Suppressor macrophage (primary cell): ENCODE measurements at regions not wholly inside any gene's neighbourhood (a gene's known extent, or its start where the extent isn't known, plus 50 kb on each side); places are given as distances from the start of the nearest gene placed in this dataset.
A peak's percentile ranks its signal among the peaks of the same experiment; 100 is the strongest.

Experiments used
- DNase-seq, 4 experiments: peaks; one replicate each; pipeline ENCODE4 v3.0.0-alpha.2; 2020 to 2022

DNA sequence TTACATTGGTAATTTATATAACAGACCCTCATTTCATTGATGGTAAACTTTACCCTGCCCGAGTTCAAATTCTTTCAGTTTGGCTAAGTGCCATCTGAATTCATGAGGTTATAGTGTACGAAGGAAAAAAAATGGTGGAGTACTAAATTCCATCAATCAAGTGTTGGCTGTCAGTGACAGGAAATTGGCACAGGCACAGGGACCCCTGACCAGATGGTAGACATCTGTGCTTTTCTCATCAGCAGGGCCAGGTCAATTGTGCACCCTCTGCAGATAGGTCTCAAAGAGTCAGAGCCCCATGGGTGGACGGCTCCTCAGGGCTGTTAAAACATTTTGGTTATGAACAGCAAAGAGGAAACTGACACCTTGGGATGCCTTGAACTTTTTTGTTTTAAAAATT, 439.2 kb downstream of the SETBP1 start:
- no peak for DNase-seq

DNA sequence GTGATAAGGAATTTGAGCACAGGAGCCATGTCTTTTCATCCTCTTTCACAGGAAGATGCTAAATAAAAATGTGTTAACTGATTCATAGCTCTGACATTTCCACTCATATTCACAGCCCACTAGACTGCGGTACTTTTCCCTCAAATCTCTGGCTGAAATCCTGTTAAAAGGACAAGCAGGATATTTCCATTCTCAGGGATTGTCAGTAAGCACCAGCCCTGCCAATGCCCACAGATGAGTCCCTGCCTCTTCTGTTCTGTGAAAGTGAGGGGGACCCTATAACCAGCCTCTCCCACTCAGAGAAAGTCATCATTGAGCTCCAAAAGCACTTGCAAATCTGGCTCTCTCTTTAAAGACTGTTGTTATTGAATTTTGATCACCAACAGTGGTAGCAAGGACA, 440.5 kb downstream of the SETBP1 start:
- no peak for DNase-seq

DNA sequence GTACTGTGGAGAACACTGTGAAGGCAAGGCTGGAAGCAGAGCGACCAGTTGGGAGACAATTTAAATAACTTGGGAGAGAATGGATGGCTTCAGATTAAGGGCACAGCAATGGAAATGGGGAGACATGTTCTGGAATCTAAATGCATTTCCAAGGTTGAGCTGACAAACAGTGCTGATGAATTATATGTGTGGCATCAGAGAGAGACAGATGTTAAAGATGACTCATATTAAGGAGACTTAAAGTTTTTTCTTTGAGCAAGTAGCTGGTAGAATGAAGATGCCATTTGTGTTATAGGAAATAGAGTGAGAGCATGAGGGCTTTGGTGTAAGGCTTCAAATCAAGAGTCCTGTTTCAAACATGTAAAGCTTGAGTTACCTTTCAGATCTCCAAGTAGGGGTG, 441.8 kb downstream of the SETBP1 start:
- DNase-seq, result no peak

DNA sequence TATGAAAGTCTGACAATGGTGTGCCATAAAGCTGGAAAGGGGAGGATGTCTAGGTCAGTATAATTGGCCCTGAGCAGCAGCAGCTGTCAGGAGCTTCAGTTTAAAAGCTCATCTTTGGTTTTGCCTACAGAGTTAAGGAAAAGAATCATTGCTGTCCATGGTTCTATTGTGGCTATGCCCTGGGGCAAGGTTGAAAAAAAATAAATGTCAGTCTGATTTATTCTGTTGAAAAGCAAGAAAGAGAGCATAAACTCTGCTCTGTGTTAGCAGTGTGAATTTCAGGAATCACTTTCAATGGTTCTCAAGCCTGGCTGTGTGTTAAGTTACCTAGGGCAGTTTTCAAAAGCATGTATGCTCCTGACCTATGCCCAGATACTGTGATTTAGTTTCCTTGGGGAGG, 446.7 kb downstream of the SETBP1 start:
- DNase-seq, result no peak

DNA sequence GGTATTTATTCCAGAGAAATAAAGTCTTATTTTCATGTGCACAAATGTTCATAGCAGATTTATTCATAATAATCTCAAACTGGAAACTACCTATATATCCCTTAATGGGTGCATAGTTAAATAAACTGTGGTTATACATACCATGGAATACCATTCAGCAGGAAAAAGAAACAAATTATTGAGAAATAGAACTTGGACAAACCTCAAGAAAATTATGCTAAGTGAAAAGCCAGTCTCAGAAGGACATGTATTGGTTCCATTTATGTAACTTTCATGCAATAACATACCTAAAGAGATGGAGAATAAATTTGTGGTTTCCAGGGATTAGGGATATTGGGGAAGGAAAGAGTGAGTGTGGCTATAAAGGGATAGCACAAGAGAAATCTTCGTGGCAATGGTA, 452.6 kb downstream of the SETBP1 start:
- no peak for DNase-seq

DNA sequence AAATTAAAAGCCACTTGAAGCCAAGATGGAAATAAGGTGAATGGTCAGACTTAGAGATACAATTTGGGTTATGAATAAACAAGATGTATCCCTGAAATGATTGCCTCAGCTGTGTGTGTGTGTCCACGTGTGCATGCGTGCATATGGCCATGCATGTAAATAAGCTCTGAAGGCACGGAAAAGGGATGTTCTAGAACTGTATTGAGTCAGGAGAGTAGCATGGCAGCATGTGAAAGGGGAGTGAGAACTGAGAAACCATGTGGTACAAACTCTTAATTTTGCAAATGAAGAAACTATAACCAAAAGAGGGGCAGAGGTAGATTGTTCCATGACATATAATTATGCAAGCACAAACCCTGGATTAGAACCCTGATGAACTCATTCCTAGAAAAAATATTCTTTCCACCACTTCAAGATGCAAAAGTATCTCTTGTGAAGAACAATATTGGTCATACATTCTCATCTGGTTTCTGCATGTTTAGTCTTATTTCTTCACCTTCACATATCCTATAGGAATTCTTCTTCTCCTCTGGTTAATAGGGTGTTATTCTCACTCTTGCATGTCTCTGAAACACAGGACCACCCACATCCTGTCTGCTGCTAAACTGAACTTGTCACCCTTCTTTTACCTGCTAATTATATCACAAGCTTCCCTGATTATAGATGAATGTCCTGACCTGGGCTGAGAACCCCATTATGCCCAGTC, 455.8 kb downstream of the SETBP1 start:
- DNase-seq, result no peak

DNA sequence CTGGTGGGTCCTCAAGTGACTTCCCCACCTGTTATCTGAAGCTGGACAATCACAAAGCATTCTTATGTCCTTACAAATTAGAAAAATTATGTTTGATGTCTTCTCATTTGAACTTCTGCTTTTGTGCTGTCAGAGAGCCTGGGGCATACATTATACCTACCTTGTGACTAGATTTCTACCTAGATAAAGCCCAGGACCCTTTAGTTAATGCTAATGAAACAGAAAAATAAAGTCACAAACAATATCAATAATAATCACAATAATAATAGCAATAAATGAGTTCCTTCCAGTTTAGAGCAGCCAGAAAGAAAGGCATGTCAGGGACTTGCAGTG, 456.4 kb downstream of the SETBP1 start:
- no peak for DNase-seq

DNA sequence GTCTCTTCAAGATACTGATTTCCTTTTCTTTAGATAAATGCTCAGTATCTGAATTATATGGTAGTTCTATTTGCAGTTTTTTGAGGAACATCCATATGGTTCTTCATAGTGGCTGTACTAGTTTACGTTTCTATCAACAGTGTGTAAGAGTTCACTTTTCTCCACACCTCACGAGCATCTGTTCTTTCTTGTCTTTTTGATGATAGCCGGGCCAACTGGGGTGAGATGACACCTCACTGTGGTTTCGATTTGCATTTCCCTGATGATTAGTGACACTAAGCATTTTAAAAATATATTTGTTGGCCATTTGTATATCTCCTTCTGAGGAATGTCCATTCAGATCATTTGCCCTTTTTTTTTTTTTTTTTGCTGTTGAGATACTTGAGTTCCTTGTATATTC, 458.8 kb downstream of the SETBP1 start:
- DNase-seq, result no peak

DNA sequence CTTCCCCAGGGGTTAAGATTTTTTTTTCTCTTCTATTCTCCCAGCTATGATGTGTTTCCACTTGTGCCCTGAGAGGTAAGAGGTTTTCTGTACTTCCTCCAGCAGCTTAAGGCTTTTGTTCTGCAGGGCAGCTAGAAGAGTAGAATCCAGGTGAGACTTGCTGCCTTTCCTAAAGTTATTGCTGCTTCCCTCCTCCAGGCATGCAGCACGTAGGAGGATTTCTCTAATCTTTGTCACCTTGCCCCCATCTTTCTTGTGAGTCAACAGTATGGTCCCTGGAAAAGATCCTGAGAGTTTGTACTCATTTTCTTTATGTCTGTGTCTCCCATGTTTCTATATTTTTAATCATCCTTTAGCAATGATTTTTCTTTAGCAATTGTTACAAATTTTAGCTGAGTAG, 462.2 kb downstream of the SETBP1 start:
- no peak for DNase-seq

DNA sequence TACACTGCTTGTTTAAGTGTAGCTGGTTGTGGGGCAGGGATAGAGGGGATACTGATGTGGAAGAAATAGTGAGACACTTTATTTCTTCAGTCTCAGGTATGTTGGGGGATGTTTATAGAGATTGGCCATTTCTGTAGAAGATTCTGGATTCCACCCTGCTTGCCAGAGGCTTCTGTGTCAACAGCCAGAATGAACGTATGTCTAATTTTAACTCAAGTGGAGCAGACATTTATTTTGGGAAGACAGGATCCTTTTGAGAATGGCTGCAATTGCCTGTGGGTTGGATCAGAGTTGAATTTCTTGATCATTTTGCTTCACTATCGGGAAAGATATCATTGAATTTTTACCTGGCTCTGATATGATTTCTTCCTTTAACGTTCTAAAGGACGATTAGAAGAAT, 465.6 kb upstream of the SLC14A2 start:
- DNase-seq, result no peak

DNA sequence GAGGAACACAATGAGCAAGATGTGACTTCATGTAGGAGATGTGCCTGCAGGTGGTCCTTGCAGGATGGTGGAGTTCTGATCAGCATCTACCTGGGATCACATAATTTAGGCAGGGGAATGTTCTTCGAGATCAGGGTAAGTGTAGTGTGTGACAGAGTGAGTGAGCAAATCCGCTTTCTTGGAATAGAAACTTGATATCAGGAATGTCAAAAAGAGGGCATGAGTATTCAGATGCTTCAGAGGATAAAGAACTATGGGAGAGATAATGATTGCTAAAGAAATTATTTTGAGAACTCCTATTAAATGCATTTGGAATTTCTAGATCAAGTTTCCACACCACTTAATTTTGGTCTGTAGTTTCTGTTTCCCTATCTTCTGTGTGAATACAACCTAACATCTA, 463.6 kb upstream of the SLC14A2 start:
- DNase-seq, result no peak

DNA sequence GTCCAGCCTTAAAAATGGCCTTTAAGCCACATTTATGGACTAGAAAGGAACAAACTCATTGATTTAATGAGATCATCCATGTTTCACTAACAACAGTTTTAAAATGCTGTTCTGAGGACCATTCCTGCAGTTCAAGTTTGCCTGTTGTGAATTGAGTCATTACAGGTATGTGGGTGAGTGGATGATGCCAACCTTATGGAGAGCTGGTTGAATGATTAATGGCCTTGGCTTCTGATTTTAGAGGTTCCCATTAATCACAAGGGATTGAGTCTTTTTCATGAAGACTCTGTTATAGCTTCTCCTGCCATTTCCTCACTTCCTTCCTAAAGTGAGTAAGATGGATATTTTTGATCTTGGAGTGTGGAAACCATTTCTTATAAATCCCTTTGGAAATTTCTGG, 459.8 kb upstream of the SLC14A2 start:
- DNase-seq, result peak in 1 of 4 experiments; percentile 3

DNA sequence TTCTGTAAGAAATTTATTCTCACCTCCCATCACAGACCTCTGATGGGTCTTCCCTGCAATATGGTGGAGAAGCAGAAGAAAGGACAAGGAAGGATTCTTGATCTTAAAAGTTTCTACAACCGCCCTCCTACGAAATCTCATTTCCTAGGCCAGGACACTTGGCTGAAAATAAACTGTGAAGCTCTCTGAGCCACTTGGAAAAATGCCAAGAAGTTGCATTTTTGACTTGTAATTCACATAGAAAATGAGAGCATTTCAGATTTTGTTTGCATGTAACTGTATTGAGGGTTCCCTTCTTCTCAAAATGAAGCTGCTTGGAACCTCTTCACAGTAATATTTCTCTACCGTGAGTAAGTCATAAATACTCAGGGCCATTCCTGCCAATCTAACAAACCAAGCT, 458.3 kb upstream of the SLC14A2 start:
- DNase-seq, result peak in 1 of 4 experiments; percentile 16

DNA sequence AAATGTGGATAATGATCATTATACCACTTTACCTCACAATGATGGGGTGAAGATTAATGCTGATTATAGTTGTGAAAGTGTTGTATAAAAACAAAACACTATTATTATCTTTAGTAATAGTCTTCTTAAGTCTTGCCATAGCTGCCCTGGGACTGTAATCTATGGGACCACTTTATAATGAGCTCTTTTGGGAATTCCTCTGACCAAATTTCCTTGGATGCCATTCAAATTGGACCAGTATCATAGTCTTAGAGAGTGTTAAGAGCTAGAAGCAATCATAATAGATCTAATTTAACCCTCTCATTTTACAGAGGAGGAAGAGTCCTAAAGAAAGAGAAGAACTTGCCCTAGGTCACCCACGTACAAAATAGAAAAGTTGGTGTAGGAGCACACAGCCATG, 457.7 kb upstream of the SLC14A2 start:
- no peak for DNase-seq

DNA sequence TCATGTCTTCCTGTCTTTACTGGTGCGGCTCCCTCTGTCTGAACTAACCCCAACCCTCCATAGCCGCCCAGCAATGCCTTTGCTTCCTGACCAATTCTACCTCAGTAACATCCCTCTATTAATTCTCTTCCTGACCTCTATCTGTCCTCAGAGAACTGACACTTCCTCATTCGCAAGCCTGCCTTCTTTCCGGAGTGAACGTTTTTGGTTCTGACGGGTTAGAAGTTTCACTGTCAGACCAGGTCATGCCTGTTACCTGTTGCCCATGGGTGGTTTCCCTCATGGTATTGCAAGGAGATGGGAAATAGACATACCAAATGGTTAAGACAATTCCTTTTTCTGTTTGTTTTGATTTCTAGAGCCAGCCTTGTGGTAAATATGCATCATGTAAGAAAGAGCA, 453.4 kb upstream of the SLC14A2 start:
- DNase-seq, result peak in 3 of 4 experiments; percentile 2 to 27 (median 18)

DNA sequence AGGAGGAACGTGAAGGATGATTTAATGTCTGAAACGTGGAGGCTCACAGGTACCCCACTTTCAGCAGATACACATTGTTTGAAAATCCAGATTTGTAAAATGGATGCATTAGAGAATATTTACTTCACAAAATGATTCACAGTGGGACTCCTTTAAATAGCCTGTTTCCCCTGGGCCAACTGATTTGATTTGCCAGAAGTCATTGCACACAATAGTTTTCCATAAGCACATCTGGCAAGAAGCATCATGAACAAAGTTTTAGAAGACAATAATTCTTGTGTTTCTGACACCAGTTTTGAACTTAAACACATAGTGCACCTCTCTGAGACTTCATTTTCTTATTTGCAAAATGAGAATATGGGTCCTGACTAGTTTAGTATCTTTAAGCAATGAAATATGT, 451.4 kb upstream of the SLC14A2 start:
- no peak for DNase-seq

DNA sequence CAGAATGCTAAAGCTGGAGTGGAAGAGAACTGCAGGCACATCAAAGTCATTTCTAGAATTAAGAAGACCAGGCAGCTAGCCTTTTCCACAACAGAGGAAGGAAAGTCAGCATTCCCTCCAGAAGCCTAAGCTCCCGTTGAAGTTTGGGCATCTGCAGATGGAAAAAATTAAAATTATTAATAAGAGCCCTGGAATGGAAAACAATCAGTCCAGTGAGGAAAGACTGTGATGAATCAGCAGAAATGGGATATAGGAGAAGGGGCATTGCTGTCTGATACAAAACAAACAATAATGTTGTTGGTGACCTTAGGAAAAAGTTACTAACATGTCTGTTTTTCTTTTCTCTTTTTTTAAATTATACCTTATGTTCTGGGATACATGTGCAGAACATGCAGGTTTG, 450.7 kb upstream of the SLC14A2 start:
- DNase-seq, result no peak

DNA sequence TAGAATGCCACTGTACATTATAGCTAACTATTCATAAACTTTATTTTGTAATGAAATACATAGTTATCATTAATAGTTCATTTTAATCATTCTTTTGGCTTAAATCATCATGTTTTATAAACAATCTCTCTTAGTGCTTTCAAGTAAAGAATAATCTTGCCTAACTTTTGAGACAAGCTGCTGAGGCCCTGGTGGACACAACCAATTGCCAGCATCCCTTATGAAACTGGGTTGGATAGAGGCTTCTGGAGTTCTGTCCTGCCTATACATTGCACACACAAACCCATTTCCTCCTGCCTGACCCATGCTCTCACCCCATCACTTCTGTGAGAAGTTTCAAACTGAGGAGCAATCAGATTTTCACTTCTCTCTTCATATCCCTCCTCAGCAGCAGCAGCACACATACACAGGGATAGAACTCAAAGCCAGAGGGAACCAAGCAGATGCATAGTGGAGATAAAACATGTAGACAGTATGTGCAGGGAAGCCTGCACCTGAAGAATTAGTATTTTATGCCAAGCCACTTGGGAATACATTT, 450.0 kb upstream of the SLC14A2 start:
- DNase-seq, result peak; percentile 14 to 62 (median 38)

DNA sequence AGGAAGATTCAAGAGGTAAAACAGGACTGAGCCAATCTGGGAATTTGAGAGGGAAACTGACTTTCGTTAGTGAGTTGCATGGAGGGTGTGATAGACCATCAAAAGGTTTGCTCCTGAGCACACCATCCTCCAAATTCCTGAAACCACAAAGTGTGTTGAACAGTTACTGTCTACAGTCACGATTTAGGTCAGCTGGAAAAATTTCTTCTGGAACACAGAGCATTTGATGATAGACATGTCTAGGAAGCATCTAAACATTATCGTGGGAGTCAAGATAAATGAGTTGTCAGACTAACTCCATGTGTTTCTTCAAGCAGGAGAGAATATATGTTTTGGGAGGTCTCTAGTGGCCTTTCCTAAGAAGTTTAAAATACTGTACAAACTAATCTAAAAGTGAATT, 449.4 kb upstream of the SLC14A2 start:
- DNase-seq, result no peak

DNA sequence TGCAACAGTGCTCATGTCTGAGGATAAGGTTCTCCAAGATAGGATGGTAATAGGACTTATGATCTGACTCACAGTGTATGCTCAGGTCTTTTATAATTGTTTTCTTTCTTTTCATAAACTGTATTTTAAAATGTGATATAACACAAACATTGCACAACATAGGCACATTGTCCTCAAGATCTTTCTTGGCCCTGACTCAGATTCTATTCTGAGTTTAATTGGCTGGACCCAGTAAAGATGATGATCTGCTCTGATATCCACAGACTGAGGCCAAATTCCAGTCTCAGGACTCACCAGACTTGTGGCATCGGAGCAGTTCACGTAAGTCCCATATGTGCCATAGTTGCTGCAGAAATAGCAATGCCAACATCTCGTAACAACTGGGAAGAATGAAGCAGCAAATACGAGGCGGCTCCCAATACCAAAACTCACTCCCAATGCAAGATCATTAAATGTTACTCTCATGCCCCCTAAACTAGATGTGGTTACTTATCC, 448.9 kb upstream of the SLC14A2 start:
- DNase-seq, result peak in 1 of 4 experiments; percentile 17

DNA sequence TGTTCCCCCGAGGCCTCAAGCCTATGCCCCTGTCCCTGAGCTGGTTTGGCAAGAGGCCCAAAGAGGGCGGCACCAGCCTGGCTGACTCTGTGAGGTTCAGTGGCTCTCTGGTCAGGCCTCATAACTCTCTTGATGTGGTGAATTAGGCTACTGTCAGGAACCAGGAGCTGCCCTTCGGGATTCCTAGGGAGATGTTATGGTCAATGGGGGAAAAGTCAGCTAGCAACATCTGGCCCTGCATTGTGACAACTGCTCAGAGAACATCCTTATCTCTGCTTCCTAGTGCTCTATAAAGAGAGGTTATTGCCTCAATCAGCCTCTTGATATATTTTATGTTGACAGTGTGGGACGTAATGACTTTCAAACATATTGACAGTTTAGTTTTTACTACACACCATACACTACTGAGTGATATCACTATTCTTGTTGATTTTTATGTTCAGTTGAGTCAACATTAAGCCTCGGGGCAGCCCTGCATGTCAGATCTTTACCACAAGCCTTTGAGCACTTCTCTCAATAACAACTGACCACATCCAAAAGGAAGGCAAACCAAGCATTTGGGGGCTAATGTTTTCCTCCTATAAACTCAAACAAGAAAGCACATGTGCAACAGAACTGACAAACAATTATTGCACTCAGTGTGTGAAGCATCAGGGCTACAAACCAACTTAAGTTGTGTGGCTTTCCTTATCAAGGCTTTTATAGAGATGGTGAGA, 448.3 kb upstream of the SLC14A2 start:
- no peak for DNase-seq

DNA sequence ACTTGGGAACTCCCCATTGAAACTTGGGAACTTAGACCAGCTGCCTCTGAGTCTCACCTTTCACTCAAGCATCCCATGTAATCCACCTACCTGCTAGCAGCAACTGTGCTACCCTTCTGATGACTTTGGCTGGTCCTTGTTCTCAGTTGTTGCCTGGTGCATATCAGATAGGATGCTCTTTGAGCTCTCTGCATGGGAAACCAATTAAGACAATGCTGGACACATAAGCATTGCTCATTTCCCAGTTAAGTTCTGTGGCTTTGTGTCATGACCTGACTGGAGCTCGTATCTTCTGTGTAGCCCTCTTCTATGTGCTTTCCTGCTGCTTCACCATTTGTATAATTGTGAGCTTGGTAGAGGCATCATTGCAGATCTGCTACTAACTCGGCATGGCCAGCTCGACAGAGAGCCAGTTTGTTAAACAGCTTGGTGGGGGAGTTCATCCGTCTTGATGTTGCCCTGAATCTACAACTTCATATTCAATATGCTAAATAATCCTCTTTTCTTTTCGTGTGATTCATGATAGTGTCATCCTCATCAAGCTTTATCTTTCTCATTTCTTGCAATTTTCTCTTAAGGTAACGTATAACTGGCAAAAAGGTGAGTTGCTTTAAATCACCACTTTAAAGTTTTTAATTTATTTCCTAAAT, 447.5 kb upstream of the SLC14A2 start:
- DNase-seq, result no peak

DNA sequence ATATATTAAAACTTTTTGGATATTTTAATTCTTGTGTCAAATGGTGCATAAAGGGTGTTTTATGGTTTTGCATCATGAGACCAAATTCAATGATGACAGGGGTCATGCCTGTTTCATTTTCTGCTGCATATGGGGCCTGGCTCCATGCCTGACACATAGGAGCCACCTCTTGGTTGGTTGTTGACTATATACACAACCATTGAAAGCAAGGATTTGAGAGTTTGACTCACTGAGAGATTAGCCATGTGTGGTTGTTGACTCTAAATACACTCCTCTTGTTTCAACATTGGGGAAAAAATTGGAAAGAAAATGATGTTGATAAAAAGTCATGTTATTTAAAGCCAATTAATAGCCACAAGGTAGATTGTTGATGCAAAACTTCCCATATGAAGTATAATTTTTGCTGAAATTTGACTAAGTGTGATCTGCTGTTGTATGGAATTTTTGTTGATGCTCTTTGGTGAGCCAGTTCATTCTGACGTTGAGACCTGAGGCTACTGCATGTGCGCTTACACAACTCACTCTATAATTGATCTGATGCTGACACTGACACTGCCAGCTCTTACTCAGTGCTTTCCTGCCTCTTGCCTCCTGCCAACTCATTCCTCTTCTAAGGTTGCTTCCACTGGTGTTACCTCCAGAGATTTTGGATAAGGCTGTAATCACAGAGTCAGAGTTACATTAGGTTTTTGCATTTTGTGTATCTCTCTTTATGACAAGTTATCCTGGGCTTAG, 446.2 kb upstream of the SLC14A2 start:
- peak in 1 of 4 experiments; percentile 3 for DNase-seq
